ENCODE measurements at regions not wholly inside any gene's neighbourhood (a gene's known extent, or its start where the extent isn't known, plus 50 kb on each side); places are given as distances from the start of the nearest gene placed in this dataset.

DNA sequence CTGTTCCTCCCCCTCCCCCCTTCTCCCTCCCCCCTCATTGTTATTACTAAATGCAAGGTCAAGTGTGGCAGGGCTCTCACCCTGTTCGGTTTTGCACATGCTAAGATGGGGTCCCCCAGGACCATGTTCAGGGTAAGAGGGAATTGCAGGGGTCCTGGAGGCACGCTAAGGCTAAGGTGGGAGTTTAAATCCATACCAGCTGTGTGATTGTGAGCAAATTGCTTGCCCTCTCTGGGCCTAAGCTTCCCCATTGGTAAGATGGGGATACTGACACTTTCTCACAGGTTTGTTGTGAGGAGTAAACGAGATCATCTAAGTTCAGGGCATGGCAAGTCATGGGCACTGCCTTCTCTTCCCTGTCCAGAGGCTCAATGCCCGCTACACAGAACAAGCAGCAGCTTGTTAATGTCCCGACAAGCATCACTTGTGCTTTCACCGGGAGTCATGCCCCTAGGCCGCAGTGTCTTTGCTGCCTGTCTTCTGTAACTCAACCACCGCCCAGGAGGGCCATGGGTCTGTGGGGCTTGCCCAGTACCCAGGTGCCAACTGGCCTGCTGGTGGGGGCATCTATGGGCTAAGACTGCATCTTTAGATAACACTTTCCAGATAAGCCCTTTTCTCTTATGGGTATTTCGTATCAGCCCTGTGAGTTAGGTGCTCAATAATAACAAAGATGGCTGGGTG is 279.1 kb downstream of the MYCN start:
- intact Hi-C loops (cut with micrococcal nuclease): no loop called here

DNA sequence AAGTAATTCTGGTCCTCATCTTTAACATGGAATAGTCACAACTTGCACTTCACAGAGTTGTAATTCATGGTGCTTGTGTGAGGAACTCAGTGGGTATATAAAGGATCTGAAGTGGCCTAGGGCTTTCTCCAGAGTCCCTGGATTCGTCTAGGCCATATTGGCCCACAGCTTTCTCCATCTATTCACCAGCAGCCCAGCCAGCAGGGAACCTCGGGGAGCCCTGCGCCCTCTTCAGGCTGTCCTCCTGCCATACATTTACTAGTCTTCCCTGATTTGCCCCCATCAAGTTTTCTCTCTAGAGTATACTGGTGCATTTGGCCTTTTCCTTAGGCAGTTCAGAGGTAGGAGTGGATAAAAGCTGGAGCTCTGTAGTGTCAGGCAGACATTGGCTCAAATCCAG is 278.3 kb downstream of the MYCN start:
- H3K4me2 ChIP-seq (replicated peaks; ENCODE audit: low read depth, low read length, poor library complexity, severe bottlenecking): no peak overlapping the region
- no peaks in the 10 kb centered on the region for H3K27me3 Mint-ChIP-seq
- H3K4me1 Mint-ChIP-seq: no peaks in the 10 kb centered on the region
- no peak overlapping the region for H3K4me3 ChIP-seq (ENCODE audit: control extremely low read depth in 1 of 5, extremely low read depth in 1 of 5, insufficient read depth in 1 of 5, low read depth in 2 of 5, low read length in 4 of 5)
- no peak overlapping the region for H2AFZ ChIP-seq (ENCODE audit: insufficient read depth, low read depth, low read length, poor library complexity, severe bottlenecking)
- H3K36me3 ChIP-seq (replicated peaks in 1 of 2; ENCODE audit: control extremely low read depth in 1 of 2, control insufficient read depth in 1 of 2, extremely low read depth in 1 of 2, insufficient read depth in 2 of 2, low read length in 1 of 2): no peaks in the 10 kb centered on the region
- H3K27ac Mint-ChIP-seq: no peak overlapping the region
- H3K79me2 ChIP-seq (ENCODE audit: control insufficient read depth, insufficient read depth, low read length): no peaks in the 10 kb centered on the region
- ChIA-PET CTCF (no interaction called here), POLR2A (no interaction called here)
- H3K27ac ChIP-seq (ENCODE audit: low read length in 2 of 2): no peak overlapping the region
- no peaks in the 10 kb centered on the region for H4K20me1 ChIP-seq (ENCODE audit: control insufficient read depth, insufficient read depth, low read length, poor library complexity, severe bottlenecking)
- DNase-seq (no peak), ATAC-seq (ENCODE audit: low read depth) (no peak)
- 30% methylated on average over 3 of the region's 3 CpGs for whole genome bisulfite sequencing (ENCODE audit: insufficient coverage)
- no peaks in the 10 kb centered on the region for H3K9me3 Mint-ChIP-seq (ENCODE audit: insufficient read depth)
- H3K4me3 Mint-ChIP-seq: no peak overlapping the region
- peaks cover 0 to 6% (median 0%) of the 10 kb centered on the region in 3 donors for H3K9me3 ChIP-seq (ENCODE audit: control extremely low read depth in 1 of 3, control insufficient read depth in 2 of 3, insufficient read depth in 1 of 3, low read length in 2 of 3)
- H3K27me3 ChIP-seq (replicated peaks in 1 of 4; ENCODE audit: control extremely low read depth in 1 of 4, control insufficient read depth in 3 of 4, insufficient read depth in 4 of 4, low read length in 3 of 4): no peaks in the 10 kb centered on the region
- H3K9ac ChIP-seq (ENCODE audit: low read length): no peak overlapping the region
- no peaks in the 10 kb centered on the region for H3K4me1 ChIP-seq (ENCODE audit: control insufficient read depth in 2 of 2, insufficient read depth in 2 of 2, low read length in 2 of 2)
- TF ChIP-seq EZH2 (IDR thresholded peaks at IDR 0.05; ENCODE audit: borderline replicate concordance, insufficient read depth, low read depth, low read length, poor library complexity, severe bottlenecking): no peak
- TF ChIP-seq, protein P1, sequence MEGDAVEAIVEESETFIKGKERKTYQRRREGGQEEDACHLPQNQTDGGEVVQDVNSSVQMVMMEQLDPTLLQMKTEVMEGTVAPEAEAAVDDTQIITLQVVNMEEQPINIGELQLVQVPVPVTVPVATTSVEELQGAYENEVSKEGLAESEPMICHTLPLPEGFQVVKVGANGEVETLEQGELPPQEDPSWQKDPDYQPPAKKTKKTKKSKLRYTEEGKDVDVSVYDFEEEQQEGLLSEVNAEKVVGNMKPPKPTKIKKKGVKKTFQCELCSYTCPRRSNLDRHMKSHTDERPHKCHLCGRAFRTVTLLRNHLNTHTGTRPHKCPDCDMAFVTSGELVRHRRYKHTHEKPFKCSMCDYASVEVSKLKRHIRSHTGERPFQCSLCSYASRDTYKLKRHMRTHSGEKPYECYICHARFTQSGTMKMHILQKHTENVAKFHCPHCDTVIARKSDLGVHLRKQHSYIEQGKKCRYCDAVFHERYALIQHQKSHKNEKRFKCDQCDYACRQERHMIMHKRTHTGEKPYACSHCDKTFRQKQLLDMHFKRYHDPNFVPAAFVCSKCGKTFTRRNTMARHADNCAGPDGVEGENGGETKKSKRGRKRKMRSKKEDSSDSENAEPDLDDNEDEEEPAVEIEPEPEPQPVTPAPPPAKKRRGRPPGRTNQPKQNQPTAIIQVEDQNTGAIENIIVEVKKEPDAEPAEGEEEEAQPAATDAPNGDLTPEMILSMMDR (IDR thresholded peaks at IDR 0.05): no peak
- intact Hi-C loops (cut with micrococcal nuclease): no loop called here

More for the DNA sequence above, 279.1 kb downstream of the MYCN start:
- Mint-ChIP-seq H3K27me3 (no peaks in the 10 kb centered on the region), H3K27ac (no peak overlapping the region), H3K9me3 (ENCODE audit: insufficient read depth) (no peaks in the 10 kb centered on the region), H3K4me3 (no peak overlapping the region), H3K4me1 (no peaks in the 10 kb centered on the region)
- Histone ChIP-seq H4K20me1 (ENCODE audit: control insufficient read depth, insufficient read depth, low read length, poor library complexity, severe bottlenecking) (no peaks in the 10 kb centered on the region), H3K4me3 (ENCODE audit: control extremely low read depth in 1 of 5, extremely low read depth in 1 of 5, insufficient read depth in 1 of 5, low read depth in 2 of 5, low read length in 4 of 5) (no peak overlapping the region), H2AFZ (ENCODE audit: insufficient read depth, low read depth, low read length, poor library complexity, severe bottlenecking) (no peak overlapping the region), H3K79me2 (ENCODE audit: control insufficient read depth, insufficient read depth, low read length) (no peaks in the 10 kb centered on the region), H3K4me1 (ENCODE audit: control insufficient read depth in 2 of 2, insufficient read depth in 2 of 2, low read length in 2 of 2) (no peaks in the 10 kb centered on the region), H3K4me2 (replicated peaks; ENCODE audit: low read depth, low read length, poor library complexity, severe bottlenecking) (no peak overlapping the region), H3K27ac (ENCODE audit: low read length in 2 of 2) (no peak overlapping the region), H3K27me3 (replicated peaks in 1 of 4; ENCODE audit: control extremely low read depth in 1 of 4, control insufficient read depth in 3 of 4, insufficient read depth in 4 of 4, low read length in 3 of 4) (no peaks in the 10 kb centered on the region), H3K36me3 (replicated peaks in 1 of 2; ENCODE audit: control extremely low read depth in 1 of 2, control insufficient read depth in 1 of 2, extremely low read depth in 1 of 2, insufficient read depth in 2 of 2, low read length in 1 of 2) (no peaks in the 10 kb centered on the region), H3K9me3 (ENCODE audit: control extremely low read depth in 1 of 3, control insufficient read depth in 2 of 3, insufficient read depth in 1 of 3, low read length in 2 of 3) (peaks cover 0 to 6% (median 0%) of the 10 kb centered on the region in 3 donors), H3K9ac (ENCODE audit: low read length) (no peak overlapping the region)
- no peak for TF ChIP-seq EZH2 (IDR thresholded peaks at IDR 0.05; ENCODE audit: borderline replicate concordance, insufficient read depth, low read depth, low read length, poor library complexity, severe bottlenecking)
- ATAC-seq (ENCODE audit: low read depth) (no peak), DNase-seq (no peak)
- CTCF ChIA-PET: no interaction called here
- WGBS (ENCODE audit: insufficient coverage): 94% methylated on average over 7 of the region's 9 CpGs
- POLR2A ChIA-PET: no interaction called here

Measured in B cell (primary cell).